HG03342 (cell line): ENCODE measurements at regions not wholly inside any gene's neighbourhood (a gene's known extent, or its start where the extent isn't known, plus 50 kb on each side); places are given as distances from the start of the nearest gene placed in this dataset.
"Not testable (repeated sequence)": the region's sequence is repeated elsewhere in the genome, so short reads cannot be mapped to it uniquely, and the experiment has no call there.

Experiments
- ATAC-seq: cut with Tn5 transposase; IDR thresholded peaks from one replicate; pipeline ENCODE4 v1.9.1; 2021; ENCODE audit warnings: mild to moderate bottlenecking, moderate library complexity; ENCODE audit not compliant: unreplicated experiment

- ATAC-seq = no peak
Observed at GRCh38 chr3:147159141-147159540, 247.2 kb downstream of the ZIC4 start.

GRCh38 chr3:147157631-147158030, 248.7 kb downstream of the ZIC4 start:
- ATAC-seq = no peak

GRCh38 chr3:147154988-147155387, 251.4 kb downstream of the ZIC4 start:
- not testable (repeated sequence) for ATAC-seq

GRCh38 chr3:147153830-147154539, 252.4 kb downstream of the ZIC4 start:
- no peak for ATAC-seq

- ATAC-seq = no peak
Observed at GRCh38 chr3:147152476-147152875, 253.9 kb downstream of the ZIC4 start.

GRCh38 chr3:147141516-147142288, 264.6 kb downstream of the ZIC4 start:
- ATAC-seq = no peak

- no peak for ATAC-seq
Observed at GRCh38 chr3:147139341-147139740, 267.0 kb downstream of the ZIC4 start.

GRCh38 chr3:147132168-147132567, 274.2 kb downstream of the ZIC4 start:
- ATAC-seq = no peak

- ATAC-seq = no peak
Observed at GRCh38 chr3:147130461-147130860, 275.9 kb downstream of the ZIC4 start.

GRCh38 chr3:147129665-147130064, 276.7 kb downstream of the ZIC4 start:
- ATAC-seq = no peak

- ATAC-seq = no peak
Observed at GRCh38 chr3:147122350-147122749, 284.0 kb downstream of the ZIC4 start.

GRCh38 chr3:147119989-147120388, 286.4 kb downstream of the ZIC4 start:
- no peak for ATAC-seq

- no peak for ATAC-seq
Observed at GRCh38 chr3:147119346-147119745, 287.0 kb downstream of the ZIC4 start.

GRCh38 chr3:147118611-147119010, 287.7 kb downstream of the ZIC4 start:
- no peak for ATAC-seq

- ATAC-seq = no peak
Observed at GRCh38 chr3:147117631-147118030, 288.7 kb downstream of the ZIC4 start.

- ATAC-seq = no peak
Observed at GRCh38 chr3:147113293-147114044, 292.9 kb downstream of the ZIC4 start.

GRCh38 chr3:147099076-147099475, 307.3 kb downstream of the ZIC4 start:
- no peak for ATAC-seq

GRCh38 chr3:147090461-147090860, 315.9 kb downstream of the ZIC4 start:
- ATAC-seq = no peak

GRCh38 chr3:147089286-147089685, 317.1 kb downstream of the ZIC4 start:
- no peak for ATAC-seq

GRCh38 chr3:147059500-147059899, 346.8 kb downstream of the ZIC4 start:
- ATAC-seq = not testable (repeated sequence)

GRCh38 chr3:147049821-147050220, 356.5 kb downstream of the ZIC4 start:
- no peak for ATAC-seq

GRCh38 chr3:147049305-147049704, 357.0 kb downstream of the ZIC4 start:
- ATAC-seq = no peak
